ENCODE measurements at regions not wholly inside any gene's neighbourhood (a gene's known extent, or its start where the extent isn't known, plus 50 kb on each side); places are given as distances from the start of the nearest gene placed in this dataset.

DNA sequence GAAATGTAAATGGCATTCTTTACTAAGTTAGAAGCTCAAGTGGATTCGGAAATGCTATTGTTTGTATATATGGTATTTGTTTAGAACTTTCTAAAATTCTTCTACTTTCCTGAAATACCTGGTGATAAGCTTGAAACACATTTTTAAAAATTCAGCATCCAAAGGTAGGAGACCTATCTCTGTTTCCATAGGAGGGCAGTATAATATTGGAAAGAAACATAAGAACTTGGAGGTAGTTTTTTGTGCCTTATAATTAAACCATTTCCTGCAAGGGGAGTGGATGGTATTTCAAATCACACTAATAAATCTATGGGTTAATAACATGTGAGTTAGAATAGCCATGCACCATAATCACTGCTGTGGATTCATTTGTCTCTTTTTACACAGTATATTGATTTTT is 217.4 kb upstream of the AADAT start:
- H3K27ac ChIP-seq (ENCODE audit: low read depth) = no peak overlapping the region
- H3K4me2 ChIP-seq = no peak overlapping the region
- H2AFZ ChIP-seq = no peak overlapping the region
- Mint-ChIP-seq H3K4me1 (no peaks in the 10 kb centered on the region), H3K27me3 (ENCODE audit: insufficient read depth, low read depth, poor library complexity) (no peaks in the 10 kb centered on the region), H3K9me3 (no peaks in the 10 kb centered on the region), H3K4me3 (no peak overlapping the region), H3K36me3 (ENCODE audit: low read depth) (no peaks in the 10 kb centered on the region), H3K27ac (no peak overlapping the region)
- H3K27me3 ChIP-seq (ENCODE audit: insufficient read depth) = no peaks in the 10 kb centered on the region
- no peaks in the 10 kb centered on the region for H3K36me3 ChIP-seq (ENCODE audit: insufficient read depth)
- peaks cover 4% of the 10 kb centered on the region; the same call in 1 of the 2 replicates for H3K9me2 ChIP-seq (ENCODE audit: insufficient read depth)
- H3F3A ChIP-seq (replicated peaks; ENCODE audit: low read depth) = no peaks in the 10 kb centered on the region
- TF ChIP-seq, protein P1, sequence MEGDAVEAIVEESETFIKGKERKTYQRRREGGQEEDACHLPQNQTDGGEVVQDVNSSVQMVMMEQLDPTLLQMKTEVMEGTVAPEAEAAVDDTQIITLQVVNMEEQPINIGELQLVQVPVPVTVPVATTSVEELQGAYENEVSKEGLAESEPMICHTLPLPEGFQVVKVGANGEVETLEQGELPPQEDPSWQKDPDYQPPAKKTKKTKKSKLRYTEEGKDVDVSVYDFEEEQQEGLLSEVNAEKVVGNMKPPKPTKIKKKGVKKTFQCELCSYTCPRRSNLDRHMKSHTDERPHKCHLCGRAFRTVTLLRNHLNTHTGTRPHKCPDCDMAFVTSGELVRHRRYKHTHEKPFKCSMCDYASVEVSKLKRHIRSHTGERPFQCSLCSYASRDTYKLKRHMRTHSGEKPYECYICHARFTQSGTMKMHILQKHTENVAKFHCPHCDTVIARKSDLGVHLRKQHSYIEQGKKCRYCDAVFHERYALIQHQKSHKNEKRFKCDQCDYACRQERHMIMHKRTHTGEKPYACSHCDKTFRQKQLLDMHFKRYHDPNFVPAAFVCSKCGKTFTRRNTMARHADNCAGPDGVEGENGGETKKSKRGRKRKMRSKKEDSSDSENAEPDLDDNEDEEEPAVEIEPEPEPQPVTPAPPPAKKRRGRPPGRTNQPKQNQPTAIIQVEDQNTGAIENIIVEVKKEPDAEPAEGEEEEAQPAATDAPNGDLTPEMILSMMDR (conservative IDR thresholded peaks at IDR 0.05; ENCODE audit: low read depth in 2 of 2) = peak in 1 of 2 experiments; percentile 31; a peak in 3 of 4 replicates
- TF ChIP-seq ZNF114 (CRISPR knock-in tag; IDR thresholded peaks at IDR 0.05) (no peak), EZH2phosphoT487 (IDR thresholded peaks at IDR 0.05; ENCODE audit: unreplicated experiment) (no peak), NANOG (IDR thresholded peaks at IDR 0.05; ENCODE audit: borderline replicate concordance) (no peak), ZNF331 (CRISPR knock-in tag; IDR thresholded peaks at IDR 0.05; ENCODE audit: low read depth) (no peak), EZH2 (IDR thresholded peaks at IDR 0.05; ENCODE audit: low read depth, unreplicated experiment) (no peak)
- TF ChIP-seq, protein P2, sequence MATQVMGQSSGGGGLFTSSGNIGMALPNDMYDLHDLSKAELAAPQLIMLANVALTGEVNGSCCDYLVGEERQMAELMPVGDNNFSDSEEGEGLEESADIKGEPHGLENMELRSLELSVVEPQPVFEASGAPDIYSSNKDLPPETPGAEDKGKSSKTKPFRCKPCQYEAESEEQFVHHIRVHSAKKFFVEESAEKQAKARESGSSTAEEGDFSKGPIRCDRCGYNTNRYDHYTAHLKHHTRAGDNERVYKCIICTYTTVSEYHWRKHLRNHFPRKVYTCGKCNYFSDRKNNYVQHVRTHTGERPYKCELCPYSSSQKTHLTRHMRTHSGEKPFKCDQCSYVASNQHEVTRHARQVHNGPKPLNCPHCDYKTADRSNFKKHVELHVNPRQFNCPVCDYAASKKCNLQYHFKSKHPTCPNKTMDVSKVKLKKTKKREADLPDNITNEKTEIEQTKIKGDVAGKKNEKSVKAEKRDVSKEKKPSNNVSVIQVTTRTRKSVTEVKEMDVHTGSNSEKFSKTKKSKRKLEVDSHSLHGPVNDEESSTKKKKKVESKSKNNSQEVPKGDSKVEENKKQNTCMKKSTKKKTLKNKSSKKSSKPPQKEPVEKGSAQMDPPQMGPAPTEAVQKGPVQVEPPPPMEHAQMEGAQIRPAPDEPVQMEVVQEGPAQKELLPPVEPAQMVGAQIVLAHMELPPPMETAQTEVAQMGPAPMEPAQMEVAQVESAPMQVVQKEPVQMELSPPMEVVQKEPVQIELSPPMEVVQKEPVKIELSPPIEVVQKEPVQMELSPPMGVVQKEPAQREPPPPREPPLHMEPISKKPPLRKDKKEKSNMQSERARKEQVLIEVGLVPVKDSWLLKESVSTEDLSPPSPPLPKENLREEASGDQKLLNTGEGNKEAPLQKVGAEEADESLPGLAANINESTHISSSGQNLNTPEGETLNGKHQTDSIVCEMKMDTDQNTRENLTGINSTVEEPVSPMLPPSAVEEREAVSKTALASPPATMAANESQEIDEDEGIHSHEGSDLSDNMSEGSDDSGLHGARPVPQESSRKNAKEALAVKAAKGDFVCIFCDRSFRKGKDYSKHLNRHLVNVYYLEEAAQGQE (IDR thresholded peaks at IDR 0.05; ENCODE audit: unreplicated experiment) = no peak
- no peak for DNase-seq (ENCODE audit: low spot score)
- H3K79me2 ChIP-seq (replicated peaks; ENCODE audit: insufficient read depth) = no peaks in the 10 kb centered on the region
- no peaks in the 10 kb centered on the region for H4K20me1 ChIP-seq (replicated peaks; ENCODE audit: insufficient read depth)
- H3K4me1 ChIP-seq (ENCODE audit: insufficient read depth) = no peaks in the 10 kb centered on the region
- H3K4me3 ChIP-seq = no peak overlapping the region
- ATAC-seq = no peak

DNA sequence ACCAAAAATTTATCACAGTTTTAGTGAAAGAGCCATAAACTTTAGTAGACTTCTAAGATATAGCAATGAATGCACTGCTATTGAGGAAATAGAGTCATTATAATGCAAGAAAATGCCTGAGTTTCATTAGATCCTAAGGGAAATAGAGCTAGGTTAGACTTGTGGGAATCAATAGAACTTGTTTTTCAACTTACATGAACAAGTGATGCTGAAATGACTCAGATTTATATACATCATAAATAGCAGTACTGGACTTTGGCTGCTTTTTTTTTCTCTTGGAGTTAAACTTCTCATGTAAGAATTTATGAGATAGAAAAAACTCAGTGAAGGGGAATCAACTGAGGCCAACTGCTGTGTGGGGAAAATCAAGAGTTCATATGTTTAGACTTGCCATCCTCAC is 216.5 kb upstream of the AADAT start:
- Mint-ChIP-seq H3K27ac (no peak overlapping the region), H3K27me3 (ENCODE audit: insufficient read depth, low read depth, poor library complexity) (no peaks in the 10 kb centered on the region), H3K4me3 (no peak overlapping the region), H3K36me3 (ENCODE audit: low read depth) (no peaks in the 10 kb centered on the region), H3K9me3 (no peaks in the 10 kb centered on the region), H3K4me1 (no peaks in the 10 kb centered on the region)
- Histone ChIP-seq H3K36me3 (ENCODE audit: insufficient read depth) (no peaks in the 10 kb centered on the region), H3K4me2 (no peak overlapping the region), H4K20me1 (replicated peaks; ENCODE audit: insufficient read depth) (no peaks in the 10 kb centered on the region), H3F3A (replicated peaks; ENCODE audit: low read depth) (no peaks in the 10 kb centered on the region), H2AFZ (no peak overlapping the region), H3K4me1 (ENCODE audit: insufficient read depth) (no peaks in the 10 kb centered on the region), H3K9me2 (ENCODE audit: insufficient read depth) (no peaks in the 10 kb centered on the region; the same call in 1 of the 2 replicates), H3K79me2 (replicated peaks; ENCODE audit: insufficient read depth) (no peaks in the 10 kb centered on the region), H3K27me3 (ENCODE audit: insufficient read depth) (no peaks in the 10 kb centered on the region), H3K4me3 (no peak overlapping the region), H3K27ac (ENCODE audit: low read depth) (no peak overlapping the region)
- ATAC-seq (no peak), DNase-seq (ENCODE audit: low spot score) (no peak)
- TF ChIP-seq NANOG (IDR thresholded peaks at IDR 0.05; ENCODE audit: borderline replicate concordance) (no peak), POLR2AphosphoS5 (IDR thresholded peaks at IDR 0.05; ENCODE audit: low read depth) (no peak), ZNF331 (CRISPR knock-in tag; IDR thresholded peaks at IDR 0.05; ENCODE audit: low read depth) (no peak)
- TF ChIP-seq, protein P1 (conservative IDR thresholded peaks at IDR 0.05; ENCODE audit: low read depth in 2 of 2) = no peak

All from GM23338 (cell line).